ENCODE measurements at regions not wholly inside any gene's neighbourhood (a gene's known extent, or its start where the extent isn't known, plus 50 kb on each side); places are given as distances from the start of the nearest gene placed in this dataset.
"Not testable (repeated sequence)": the region's sequence is repeated elsewhere in the genome, so short reads cannot be mapped to it uniquely, and the experiment has no call there.

DNA sequence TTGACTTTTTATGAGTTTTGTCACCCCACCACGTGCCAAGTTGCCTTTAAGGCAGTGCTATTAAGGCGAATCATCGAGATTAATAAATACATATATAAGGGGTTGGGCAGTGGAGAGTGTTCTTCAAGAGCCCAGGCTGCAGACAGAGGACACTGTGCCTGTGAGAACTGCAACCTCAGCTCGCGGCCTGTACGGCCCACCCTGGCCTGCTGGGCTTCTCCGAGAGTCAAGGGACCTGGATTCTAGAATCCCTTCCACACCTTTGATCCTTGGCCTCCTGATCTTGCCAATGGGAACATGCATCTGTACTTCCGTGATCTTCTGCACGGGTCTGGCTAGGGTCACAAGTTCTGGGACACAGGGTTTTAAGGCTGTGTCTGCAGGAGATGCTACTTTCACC, 54.5 kb downstream of the IRX5 start:
- Histone ChIP-seq H3K27me3 (ENCODE audit: low read depth) (no peaks in the 10 kb centered on the region), H3K4me3 (no peak overlapping the region), H3K36me3 (replicated peaks) (no peaks in the 10 kb centered on the region), H3K9me3 (no peaks in the 10 kb centered on the region), H3K4me1 (no peaks in the 10 kb centered on the region)
- in situ Hi-C loops (cut with MboI; ENCODE audit: low sequenced_read_pairs), result no loop called here
- DNase-seq (ENCODE audit: low spot score in 2 of 2), result no peak

GRCh38 chr16:54985668-54986067, 55.0 kb downstream of the IRX5 start:
- in situ Hi-C loops (cut with MboI; ENCODE audit: low sequenced_read_pairs), result no loop called here
- Histone ChIP-seq H3K27me3 (ENCODE audit: low read depth) (no peaks in the 10 kb centered on the region), H3K4me1 (no peaks in the 10 kb centered on the region), H3K4me3 (no peak overlapping the region), H3K36me3 (replicated peaks) (no peaks in the 10 kb centered on the region), H3K9me3 (no peaks in the 10 kb centered on the region)
- no peak for DNase-seq (ENCODE audit: low spot score in 2 of 2)

- H3K36me3 ChIP-seq (replicated peaks), result no peaks in the 10 kb centered on the region
- H3K27me3 ChIP-seq (ENCODE audit: low read depth), result no peaks in the 10 kb centered on the region
- no peaks in the 10 kb centered on the region for H3K4me1 ChIP-seq
- no peaks in the 10 kb centered on the region for H3K9me3 ChIP-seq
- in situ Hi-C loops (cut with MboI; ENCODE audit: low sequenced_read_pairs), result no loop called here
- no peak overlapping the region for H3K4me3 ChIP-seq
- DNase-seq (ENCODE audit: low spot score in 2 of 2), result no peak
Measured at GRCh38 chr16:54986409-54986808, 55.7 kb downstream of the IRX5 start.

DNA sequence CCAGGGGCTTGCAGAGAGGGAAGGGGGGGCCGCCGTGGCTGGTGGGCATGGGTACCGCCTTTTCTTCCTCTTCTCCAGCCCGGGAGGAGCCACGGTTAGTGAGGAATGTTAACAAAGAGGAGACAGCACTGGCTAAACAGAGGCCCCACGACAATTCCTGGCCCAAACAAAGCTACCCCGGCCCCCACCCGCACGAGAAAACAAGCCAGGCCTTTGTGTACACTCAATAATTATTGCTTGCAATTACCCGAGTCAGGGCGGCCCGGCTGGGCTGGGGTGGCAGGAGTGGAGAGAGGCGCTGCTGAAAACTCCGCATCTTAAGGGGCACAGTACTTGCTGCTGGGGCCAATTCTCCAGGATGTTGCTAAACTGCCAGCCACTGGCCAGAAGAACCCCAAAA, 56.4 kb downstream of the IRX5 start:
- H3K9me3 ChIP-seq, result no peaks in the 10 kb centered on the region
- H3K4me3 ChIP-seq, result no peak overlapping the region
- H3K36me3 ChIP-seq (replicated peaks), result no peaks in the 10 kb centered on the region
- DNase-seq (ENCODE audit: low spot score in 2 of 2), result no peak
- in situ Hi-C loops (cut with MboI; ENCODE audit: low sequenced_read_pairs), result no loop called here
- no peaks in the 10 kb centered on the region for H3K27me3 ChIP-seq (ENCODE audit: low read depth)
- no peaks in the 10 kb centered on the region for H3K4me1 ChIP-seq

- Histone ChIP-seq H3K9me3 (no peaks in the 10 kb centered on the region), H3K36me3 (replicated peaks) (no peaks in the 10 kb centered on the region), H3K4me3 (no peak overlapping the region), H3K4me1 (no peaks in the 10 kb centered on the region), H3K27me3 (ENCODE audit: low read depth) (no peaks in the 10 kb centered on the region)
- no peak for DNase-seq (ENCODE audit: low spot score in 2 of 2)
- in situ Hi-C loops (cut with MboI; ENCODE audit: low sequenced_read_pairs), result no loop called here
Measured at GRCh38 chr16:54991525-54991924, 60.9 kb downstream of the IRX5 start.

DNA sequence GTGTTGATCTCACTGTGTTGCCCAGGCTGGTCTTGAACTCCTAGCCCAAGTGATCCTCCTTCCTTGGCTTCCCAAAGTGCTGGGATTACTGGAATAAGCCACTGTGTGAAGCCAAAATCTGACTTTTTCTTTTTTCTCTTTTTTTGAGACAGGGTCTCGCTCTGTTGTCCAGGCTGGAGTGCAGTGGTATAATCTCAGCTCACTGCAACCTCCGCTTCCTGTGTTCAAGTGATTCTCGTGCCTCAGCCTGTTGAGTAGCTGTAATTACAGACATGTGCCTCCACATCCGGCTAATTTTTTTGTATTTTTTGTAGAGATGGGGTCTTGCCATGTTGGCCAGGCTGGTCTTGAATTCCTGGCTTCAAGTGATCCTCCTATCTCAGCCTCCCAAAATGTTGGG, 61.3 kb downstream of the IRX5 start:
- DNase-seq (ENCODE audit: low spot score in 2 of 2); H3K4me1 ChIP-seq; H3K36me3 ChIP-seq (replicated peaks); H3K4me3 ChIP-seq; H3K9me3 ChIP-seq; H3K27me3 ChIP-seq (ENCODE audit: low read depth); in situ Hi-C loops (cut with MboI; ENCODE audit: low sequenced_read_pairs): not testable (repeated sequence)

DNA sequence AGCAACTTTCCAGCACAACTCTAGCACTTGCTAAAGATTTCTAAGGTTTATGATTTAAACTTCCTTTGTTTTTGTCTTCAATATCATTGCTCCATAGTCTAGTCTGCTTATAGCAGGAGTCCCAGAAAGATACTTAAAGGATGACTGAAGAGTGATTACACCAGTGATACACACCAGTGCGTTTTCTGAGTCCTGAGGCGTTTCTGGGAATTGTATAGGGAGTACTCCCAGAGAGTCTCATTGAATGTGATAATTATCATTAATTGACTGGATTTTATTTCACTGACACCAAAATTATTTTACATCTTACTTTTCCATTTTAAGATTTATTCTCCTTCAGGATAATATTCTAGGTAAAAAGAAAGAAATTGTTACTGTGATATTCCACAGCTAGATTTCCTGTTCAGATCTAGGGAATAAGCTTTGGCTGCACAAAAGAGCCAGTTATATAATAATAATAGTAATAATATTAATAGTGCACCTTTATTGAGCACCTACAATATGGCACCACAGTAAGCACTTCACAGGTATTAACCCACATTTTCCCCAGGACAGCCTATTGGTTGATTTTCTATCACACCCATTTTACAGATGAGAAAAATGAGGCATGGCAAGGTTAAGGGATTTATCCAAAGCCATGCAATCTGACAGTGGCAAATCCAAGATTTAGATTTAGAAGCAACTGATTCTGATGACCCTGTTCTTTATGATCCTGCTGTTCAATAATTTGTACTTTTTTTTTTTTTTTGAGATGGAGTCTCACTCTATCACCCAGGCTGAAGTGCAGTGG, 62.6 kb downstream of the IRX5 start:
- H3K4me1 ChIP-seq, result no peaks in the 10 kb centered on the region
- H3K27me3 ChIP-seq (ENCODE audit: low read depth), result no peaks in the 10 kb centered on the region
- no peak overlapping the region for H3K4me3 ChIP-seq
- in situ Hi-C loops (cut with MboI; ENCODE audit: low sequenced_read_pairs), result no loop called here
- DNase-seq (ENCODE audit: low spot score in 2 of 2), result no peak
- no peaks in the 10 kb centered on the region for H3K9me3 ChIP-seq
- no peaks in the 10 kb centered on the region for H3K36me3 ChIP-seq (replicated peaks)

DNA sequence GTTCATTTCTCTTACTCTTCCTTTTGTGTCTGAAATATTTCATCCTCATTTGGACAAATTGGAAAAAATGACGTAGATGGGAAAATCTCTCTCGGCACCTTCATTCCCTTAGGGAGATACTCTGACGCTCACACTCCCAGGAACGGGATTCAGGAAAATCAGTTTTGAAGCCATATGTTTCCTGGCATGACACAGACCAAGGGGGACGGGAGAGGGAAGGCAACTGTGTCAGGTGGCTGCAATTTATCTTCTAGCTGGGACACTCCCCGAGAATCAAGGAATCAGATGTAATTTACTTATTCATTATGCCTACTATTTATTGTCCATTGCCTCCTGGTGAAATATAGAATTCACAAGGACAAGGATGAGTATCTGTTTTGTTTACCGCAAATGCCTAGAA, 65.5 kb downstream of the IRX5 start:
- no peak for DNase-seq (ENCODE audit: low spot score in 2 of 2)
- H3K36me3 ChIP-seq (replicated peaks), result no peaks in the 10 kb centered on the region
- no peaks in the 10 kb centered on the region for H3K9me3 ChIP-seq
- peaks cover 2% of the 10 kb centered on the region; the same call in 1 of the 2 replicates for H3K4me1 ChIP-seq
- in situ Hi-C loops (cut with MboI; ENCODE audit: low sequenced_read_pairs), result no loop called here
- no peaks in the 10 kb centered on the region for H3K27me3 ChIP-seq (ENCODE audit: low read depth)
- H3K4me3 ChIP-seq, result no peak overlapping the region

GRCh38 chr16:54998834-54999233, 68.2 kb downstream of the IRX5 start:
- H3K9me3 ChIP-seq, result no peaks in the 10 kb centered on the region
- H3K4me1 ChIP-seq, result peaks cover 2% of the 10 kb centered on the region; the same call in 1 of the 2 replicates
- in situ Hi-C loops (cut with MboI; ENCODE audit: low sequenced_read_pairs), result no loop called here
- no peak for DNase-seq (ENCODE audit: low spot score in 2 of 2)
- no peaks in the 10 kb centered on the region for H3K27me3 ChIP-seq (ENCODE audit: low read depth)
- no peak overlapping the region for H3K4me3 ChIP-seq
- H3K36me3 ChIP-seq (replicated peaks), result no peaks in the 10 kb centered on the region

DNA sequence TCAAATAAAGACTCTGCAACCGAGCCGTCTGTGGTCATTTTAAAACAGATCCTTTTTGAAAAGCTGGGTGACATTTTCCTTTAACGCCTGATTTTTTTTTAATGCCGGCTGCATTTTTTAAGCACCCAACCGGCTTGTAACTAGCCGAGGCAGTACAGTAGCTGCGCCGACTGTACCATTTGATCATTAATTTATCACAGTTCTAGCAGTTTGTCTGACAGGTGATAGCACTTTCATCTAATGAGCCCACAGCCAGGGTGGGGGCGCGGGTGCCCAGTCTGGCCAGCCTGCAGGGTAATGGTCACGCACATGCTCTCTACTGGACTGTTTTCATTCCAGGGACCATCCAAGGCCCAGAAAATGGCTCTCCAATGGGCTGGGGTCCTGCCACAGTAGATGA, 68.8 kb downstream of the IRX5 start:
- no peak for DNase-seq (ENCODE audit: low spot score in 2 of 2)
- Histone ChIP-seq H3K27me3 (ENCODE audit: low read depth) (no peaks in the 10 kb centered on the region), H3K4me3 (no peak overlapping the region), H3K36me3 (replicated peaks) (no peaks in the 10 kb centered on the region), H3K4me1 (peaks cover 2% of the 10 kb centered on the region; the same call in 1 of the 2 replicates), H3K9me3 (no peaks in the 10 kb centered on the region)
- in situ Hi-C loops (cut with MboI; ENCODE audit: low sequenced_read_pairs), result no loop called here

DNA sequence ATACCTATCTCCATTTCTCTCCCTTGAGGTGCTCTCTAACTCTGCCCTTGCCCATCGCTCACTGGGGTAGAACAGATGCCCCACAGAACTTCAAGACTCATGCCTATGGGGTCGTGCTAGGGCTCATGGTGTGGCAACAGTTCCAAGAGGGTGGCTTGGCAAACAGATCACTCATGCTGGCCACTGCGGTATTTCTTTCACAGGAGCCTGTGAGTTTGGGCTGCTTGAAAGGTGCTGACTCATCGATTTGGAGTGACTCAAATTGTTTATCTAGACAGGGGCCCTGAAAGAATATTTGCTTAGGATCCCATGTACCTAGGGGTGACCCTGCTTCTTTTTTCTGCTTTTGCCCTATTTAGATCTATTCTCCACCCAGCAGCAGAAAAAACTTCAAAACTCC, 69.9 kb downstream of the IRX5 start:
- in situ Hi-C loops (cut with MboI; ENCODE audit: low sequenced_read_pairs), result no loop called here
- Histone ChIP-seq H3K9me3 (no peaks in the 10 kb centered on the region), H3K4me3 (no peak overlapping the region), H3K4me1 (peaks cover 2% of the 10 kb centered on the region; the same call in 1 of the 2 replicates), H3K36me3 (replicated peaks) (no peaks in the 10 kb centered on the region), H3K27me3 (ENCODE audit: low read depth) (no peaks in the 10 kb centered on the region)
- no peak for DNase-seq (ENCODE audit: low spot score in 2 of 2)

DNA sequence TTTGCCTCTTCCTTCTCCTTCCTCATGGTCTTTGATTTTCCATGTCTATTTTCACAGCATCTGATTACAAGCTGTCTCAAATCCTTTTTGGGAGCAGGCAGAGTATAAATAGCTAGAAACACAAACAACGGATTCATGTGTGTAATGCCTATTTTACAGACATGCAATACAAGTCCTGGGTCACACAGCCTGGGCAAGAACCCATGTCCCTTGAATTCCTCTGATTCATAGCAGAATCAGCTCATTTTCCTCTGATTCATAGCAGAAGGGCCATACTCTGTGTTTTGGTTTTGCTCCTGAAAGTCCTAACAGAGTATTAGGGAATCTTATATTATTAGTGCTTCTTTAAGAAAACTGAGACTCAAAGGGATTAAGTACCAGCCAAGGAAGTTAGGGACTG, 71.3 kb downstream of the IRX5 start:
- Histone ChIP-seq H3K36me3 (replicated peaks) (no peaks in the 10 kb centered on the region), H3K4me3 (no peak overlapping the region), H3K9me3 (no peaks in the 10 kb centered on the region), H3K4me1 (peaks cover 2% of the 10 kb centered on the region; the same call in 1 of the 2 replicates), H3K27me3 (ENCODE audit: low read depth) (peaks cover 3% of the 10 kb centered on the region; the same call in 1 of the 2 replicates)
- no peak for DNase-seq (ENCODE audit: low spot score in 2 of 2)
- in situ Hi-C loops (cut with MboI; ENCODE audit: low sequenced_read_pairs), result no loop called here

GRCh38 chr16:55002419-55002818, 71.8 kb downstream of the IRX5 start:
- Histone ChIP-seq H3K9me3 (no peaks in the 10 kb centered on the region), H3K36me3 (replicated peaks) (no peaks in the 10 kb centered on the region), H3K27me3 (ENCODE audit: low read depth) (peaks cover 3% of the 10 kb centered on the region; the same call in 1 of the 2 replicates), H3K4me3 (no peak overlapping the region), H3K4me1 (peaks cover 2% of the 10 kb centered on the region; the same call in 1 of the 2 replicates)
- in situ Hi-C loops (cut with MboI; ENCODE audit: low sequenced_read_pairs), result no loop called here
- DNase-seq (ENCODE audit: low spot score in 2 of 2), result no peak

DNA sequence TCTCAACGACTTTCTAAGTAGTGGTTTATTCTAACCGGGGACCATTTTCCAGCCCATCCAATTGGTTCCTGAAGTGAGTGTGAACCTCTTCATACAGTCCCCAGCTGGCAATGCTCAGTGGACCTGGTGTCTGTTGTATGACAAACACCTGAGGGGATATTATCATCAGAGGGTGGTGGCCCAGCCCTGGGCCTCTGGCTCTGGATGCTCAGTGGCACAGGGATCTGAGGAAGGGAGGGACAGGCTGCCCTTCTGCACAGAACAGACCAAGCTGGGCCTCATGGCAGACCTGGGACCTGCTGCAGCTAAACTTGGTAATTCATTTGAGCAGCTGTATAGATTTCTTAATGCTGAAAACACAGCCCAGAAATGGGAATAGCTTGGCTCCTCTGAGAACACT, 72.6 kb downstream of the IRX5 start:
- Histone ChIP-seq H3K36me3 (replicated peaks) (no peaks in the 10 kb centered on the region), H3K4me3 (no peak overlapping the region), H3K9me3 (no peaks in the 10 kb centered on the region), H3K4me1 (peaks cover 2% of the 10 kb centered on the region; the same call in 1 of the 2 replicates), H3K27me3 (ENCODE audit: low read depth) (peaks cover 3% of the 10 kb centered on the region; the same call in 1 of the 2 replicates)
- in situ Hi-C loops (cut with MboI; ENCODE audit: low sequenced_read_pairs), result no loop called here
- no peak for DNase-seq (ENCODE audit: low spot score in 2 of 2)

All from HAP-1 (cell line).